T-helper 1 cell treated with Interleukin-12 subunit alpha and Interleukin-12 subunit beta and Interleukin-4 antibody, amounts not matched to agents 30 ng/mL and 1 ng/mL, for 36 hours (primary cell): ENCODE measurements at regions not wholly inside any gene's neighbourhood (a gene's known extent, or its start where the extent isn't known, plus 50 kb on each side); places are given as distances from the start of the nearest gene placed in this dataset.

Source experiments
- intact Hi-C: fragments of 100-400 bp; cut with micrococcal nuclease; formaldehyde crosslinking; loops from one replicate; pipeline ENCODE4 v1.15.1; 2024

DNA sequence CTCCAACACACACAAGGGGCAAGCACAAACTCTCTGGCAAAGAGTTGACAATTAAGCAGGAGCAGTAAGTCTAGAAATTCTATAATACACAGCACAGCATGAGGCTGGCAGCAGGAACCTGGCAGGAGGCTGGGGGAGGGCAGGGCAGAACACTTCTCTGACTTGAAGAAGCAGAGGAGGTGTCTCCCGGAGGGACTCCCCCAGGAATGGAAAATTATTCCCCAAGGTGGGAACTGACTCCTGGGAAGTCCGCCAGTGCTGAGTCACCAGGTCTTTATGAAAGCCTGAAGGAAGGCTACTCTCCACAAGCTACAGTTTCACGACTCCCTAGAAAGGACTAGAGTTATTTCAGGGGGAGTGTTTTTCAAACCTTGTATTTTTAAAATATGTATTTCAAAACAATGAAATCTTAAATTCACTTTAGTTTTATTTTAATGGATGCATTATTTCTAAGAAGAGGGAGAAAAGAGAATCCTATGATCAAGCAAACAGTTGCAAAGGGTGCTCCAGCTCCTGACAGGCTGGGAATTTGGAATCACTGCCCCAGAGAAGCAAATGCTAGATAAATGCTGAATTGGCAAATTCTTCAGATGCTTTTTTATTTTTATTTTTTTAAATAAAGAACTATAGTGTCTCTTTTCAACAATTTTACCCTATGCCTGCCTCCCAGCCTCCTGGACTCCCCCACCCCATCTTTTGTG is 192.8 kb downstream of the LY86 start:
- intact Hi-C loops: no loop called here

DNA sequence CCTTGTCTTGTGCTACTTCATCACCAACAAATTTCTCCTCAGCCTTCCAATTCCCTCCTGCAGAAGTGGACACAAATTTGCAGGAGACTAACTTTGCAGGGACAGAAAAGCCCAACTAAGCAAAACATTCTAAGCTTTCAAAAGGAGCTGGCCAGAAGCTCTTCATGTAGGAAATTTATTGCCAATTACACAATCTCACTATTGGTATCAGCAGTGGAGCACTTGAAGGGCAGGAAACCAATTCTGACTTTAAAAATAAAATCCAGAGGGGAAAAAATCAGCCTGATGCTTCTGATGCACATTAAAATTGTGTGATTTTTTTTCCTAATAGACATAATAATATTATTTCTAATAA is 193.3 kb downstream of the LY86 start:
- intact Hi-C loops: no loop called here

DNA sequence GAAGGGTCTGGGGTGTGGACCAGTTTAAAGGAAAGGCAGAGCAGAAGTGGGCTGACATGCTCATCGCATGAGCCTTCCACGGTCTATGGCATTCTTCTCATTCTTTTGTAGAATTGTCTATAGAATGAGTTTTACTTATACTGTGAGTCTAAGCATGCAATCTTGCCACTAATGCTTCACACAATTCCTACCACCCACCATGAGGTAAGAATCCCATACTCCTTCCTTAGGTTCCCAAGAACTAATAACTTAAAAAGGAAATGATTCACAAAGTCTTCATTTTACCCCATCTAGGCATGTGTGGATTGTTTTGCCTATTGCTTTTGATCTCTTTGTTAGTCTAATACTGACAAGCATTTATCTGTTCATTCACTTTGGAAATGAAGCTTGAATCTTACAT is 195.2 kb downstream of the LY86 start:
- intact Hi-C loops: no loop called here

DNA sequence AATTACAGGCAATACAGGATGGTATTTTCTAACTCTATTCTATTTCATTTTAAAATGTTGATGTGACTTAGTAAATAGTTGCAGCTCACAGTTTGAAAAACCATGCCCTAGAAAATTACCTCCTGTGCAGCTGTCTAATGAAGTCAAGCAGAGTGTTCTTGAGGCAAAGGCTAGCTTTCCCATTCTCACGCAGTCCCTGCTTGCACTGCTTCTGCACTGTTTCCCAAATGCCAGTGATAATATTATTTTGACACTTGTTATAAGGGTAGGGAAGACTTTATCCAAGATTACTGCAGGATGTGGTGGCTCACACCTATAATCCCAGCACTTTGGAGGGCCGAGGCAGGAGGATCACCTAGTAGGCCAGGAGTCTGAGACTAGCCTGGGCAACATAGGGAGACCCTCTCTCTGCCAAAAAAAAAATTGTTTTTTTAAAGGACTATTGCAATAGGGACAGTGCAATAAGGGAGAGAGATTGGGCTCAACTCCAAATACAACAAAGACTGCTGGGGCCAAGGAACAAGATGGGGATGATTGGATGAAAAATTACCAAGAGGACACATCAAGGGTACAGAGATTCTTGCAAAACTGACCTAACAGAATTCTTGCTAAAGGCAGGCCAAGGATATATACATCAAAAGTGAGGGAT is 196.1 kb downstream of the LY86 start:
- intact Hi-C loops: no loop called here

DNA sequence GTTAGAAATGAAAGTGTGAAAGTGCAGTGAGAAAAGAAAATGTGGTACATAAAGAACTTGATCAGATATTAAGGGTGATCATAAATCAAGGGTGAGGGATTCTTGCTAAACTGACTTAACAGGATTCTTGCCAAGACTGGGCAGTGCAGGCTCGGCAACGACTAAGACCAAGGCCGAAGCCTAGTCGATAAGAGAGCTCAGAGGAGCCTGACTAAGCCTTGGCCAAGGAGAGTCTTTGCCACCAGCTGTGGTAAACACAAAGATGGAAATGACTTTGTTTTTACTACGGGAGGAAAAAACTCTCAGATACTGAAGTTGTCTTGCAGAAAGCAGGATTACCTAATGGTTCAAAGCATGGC is 196.6 kb downstream of the LY86 start:
- intact Hi-C loops: no loop called here

DNA sequence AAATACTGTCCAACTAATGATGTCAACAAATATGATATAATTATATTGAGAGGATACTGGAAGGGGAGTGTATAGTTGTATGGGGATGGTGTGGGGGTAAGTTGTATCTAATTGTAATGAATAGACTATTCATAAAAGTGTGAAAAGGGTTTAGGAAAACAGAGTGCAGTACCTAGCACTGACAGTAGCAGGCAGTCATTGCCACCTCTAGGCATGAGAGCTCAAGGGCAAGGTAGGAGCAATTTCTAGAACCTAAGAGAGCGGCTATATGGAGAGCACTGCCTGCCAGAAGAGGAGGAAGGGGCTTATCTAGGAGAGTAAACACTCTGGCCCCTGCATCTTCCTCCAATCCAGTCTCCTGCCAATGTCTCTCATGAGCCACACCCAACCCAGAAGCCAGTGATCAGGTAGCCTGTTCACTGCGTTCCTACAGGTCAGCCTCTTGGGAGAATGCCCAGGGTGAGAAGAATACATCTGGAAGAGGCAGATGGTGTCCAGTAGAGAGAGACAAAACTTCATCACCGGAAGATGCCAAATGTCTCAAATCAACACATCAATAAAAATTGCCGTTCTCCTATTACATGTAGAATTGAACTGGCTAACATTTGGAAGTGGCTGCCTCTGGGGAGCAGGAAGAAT is 200.0 kb downstream of the LY86 start:
- intact Hi-C loops: loop anchor here (1.0 to 2.0 kb wide), 3 partner anchors 112 to 455 kb away; no protein-coding TSS in a partner anchor

DNA sequence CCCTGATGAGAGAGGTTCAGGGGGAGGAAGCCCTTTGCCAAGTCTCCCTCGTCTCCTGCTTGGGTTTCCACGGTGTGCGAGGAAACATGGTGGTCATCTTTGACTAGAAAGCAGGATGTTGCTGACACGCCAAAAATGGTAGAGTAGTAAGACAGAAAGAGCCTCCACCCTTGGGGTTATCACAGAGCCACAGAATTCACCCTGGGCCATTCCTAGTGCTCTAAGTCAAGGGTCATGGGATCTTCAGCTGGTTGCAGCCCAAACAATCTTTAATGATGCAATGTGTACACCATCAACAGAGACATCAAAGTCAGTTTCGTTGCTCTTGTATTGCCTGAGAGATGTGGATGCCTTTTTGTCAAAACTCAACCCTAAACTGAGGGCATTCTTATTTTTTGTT is 201.9 kb downstream of the LY86 start:
- intact Hi-C loops: loop anchor here (10.0 kb wide), 1 partner anchor 284 kb away; no protein-coding TSS in a partner anchor

DNA sequence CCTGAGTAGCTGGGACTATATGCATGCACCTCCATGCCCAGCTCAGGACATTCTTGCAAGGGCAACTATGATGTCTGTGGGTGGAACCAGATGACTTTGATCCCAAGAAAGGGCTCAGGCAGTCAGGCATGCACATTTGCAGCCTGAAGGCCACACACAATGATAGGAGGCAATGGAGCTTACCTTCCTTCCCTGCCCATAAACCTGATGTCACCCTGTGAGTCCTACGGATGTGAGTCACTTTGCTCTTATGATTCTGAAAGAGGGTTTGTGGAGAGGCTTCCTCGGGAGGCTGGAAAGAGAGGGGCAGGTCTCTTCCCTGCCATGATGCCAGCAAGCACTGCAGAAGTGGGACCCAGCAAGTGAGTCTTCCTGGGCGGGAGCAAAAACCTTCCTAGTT is 202.4 kb downstream of the LY86 start:
- intact Hi-C loops: loop anchor here (10.0 kb wide), 1 partner anchor 284 kb away; no protein-coding TSS in a partner anchor

DNA sequence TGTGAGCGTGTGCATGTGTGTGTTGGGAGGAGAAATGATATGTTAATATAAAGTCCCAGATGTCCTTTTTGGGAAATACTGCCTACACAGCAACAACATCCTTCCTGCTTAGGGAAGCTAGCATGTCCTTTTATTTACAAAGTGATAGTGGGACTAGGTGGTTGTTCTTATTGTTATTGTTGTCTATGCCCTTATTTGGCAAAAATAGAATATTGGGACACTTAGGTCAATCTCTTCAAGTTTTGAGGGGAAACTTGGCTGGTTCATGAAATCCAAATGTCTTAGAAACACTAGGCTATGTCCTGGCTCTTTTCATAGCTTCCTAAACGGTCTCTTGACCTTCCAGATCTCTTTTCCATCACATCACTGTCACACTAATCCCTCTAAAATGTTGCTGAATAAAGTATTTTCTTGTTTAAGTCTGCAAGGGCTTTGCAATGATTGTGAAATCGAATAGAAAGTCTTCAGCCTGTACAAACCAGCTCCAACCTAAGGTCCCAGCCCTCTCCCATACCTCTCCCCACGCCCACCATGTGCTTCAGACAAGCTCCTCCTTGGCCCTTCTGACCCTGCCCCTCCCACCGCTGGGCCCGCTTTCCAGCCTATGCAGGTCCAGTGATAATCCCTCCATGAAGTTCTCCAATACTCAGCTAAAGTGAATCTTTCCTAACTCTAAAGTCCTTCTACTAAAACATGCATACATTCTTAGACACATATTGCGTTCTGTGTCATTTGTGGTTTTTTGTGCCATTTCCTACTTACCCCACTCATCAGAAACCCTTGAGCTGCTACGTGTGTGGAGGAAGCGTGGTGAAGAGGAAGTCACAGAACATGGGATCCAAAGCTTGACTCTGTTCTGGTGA is 205.1 kb downstream of the LY86 start:
- intact Hi-C loops: loop anchor here (10.0 kb wide), 1 partner anchor 281 kb away; no protein-coding TSS in a partner anchor

DNA sequence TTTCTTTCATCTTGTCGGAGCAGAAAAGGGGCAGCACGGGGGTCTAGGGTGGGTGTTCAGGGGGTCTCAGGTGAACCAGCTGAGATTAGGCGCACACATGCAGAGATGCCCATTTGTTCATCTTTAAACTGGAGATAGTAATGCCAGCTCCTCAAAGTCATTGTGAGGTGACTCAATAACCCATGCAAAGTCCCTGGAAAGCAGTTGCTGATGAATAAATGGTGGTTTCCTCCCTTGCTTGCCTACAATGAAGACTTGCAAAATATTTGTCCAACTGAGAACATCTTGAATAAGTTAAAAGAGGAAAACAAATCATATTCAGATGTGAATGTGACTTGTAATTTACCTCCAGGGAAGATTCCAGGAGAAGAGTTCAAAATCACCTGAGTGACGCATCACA is 206.9 kb downstream of the LY86 start:
- intact Hi-C loops: loop anchor here (5.0 to 10.0 kb wide), 2 partner anchors 279 to 342 kb away; no protein-coding TSS in a partner anchor

DNA sequence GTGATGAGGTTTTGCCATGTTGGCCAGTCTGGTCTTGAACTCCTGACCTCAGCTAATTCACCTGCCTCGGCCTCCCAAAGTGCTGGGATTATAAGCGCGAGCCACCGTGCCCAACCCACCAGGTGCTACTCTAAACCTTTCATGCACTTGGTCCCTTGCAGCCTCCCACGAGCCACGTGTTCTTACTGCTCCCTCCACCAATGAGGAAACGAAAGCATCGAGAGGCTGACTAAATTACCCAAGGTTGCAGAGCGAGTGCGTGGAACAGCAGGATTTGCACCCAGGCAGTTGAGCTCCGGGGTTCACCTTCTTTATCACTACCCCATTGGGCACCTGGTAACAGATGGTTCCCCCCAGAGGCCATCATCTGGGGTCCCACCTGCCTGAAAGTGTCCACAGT is 208.3 kb downstream of the LY86 start:
- intact Hi-C loops: loop anchor here (5.0 to 10.0 kb wide), 2 partner anchors 278 to 340 kb away; no protein-coding TSS in a partner anchor

DNA sequence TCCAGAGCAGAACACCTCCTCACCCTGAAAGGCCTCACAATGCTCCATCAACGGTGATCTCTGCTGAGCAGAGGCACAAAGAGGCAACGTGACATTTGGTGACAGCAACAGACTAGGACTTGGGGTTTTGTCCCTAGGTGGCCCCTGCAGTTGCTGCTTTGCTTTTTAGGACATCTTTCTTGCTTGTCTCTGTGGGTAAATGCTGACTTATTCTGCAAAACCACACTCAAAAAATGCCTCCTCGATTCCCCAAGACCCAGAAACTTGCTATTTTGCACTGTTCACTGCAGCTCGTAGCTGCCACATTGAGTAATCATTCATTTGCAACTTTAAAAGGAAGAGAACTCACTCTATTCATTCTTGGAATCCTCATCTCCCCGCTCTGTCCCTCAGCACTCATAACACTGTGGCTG is 209.9 kb downstream of the LY86 start:
- intact Hi-C loops: loop anchor here (1.0 to 10.0 kb wide), 4 partner anchors 120 to 339 kb away; no protein-coding TSS in a partner anchor

DNA sequence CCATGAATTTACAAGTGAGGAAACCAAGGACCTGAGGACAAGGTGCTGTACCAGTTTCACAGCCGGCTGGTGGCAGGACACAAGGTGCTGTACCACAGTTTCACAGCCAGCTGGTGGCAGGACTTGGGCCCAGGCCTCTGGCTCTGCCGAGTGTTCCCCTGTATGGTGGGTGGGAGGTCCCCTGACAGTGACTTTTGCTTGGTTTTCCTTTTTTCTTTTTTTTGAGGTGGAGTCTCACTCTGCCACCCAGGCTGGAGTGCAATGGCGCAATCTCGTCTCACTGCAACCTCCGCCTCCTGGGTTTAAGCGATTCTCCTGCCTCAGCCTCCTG is 212.4 kb downstream of the LY86 start:
- intact Hi-C loops: no loop called here

DNA sequence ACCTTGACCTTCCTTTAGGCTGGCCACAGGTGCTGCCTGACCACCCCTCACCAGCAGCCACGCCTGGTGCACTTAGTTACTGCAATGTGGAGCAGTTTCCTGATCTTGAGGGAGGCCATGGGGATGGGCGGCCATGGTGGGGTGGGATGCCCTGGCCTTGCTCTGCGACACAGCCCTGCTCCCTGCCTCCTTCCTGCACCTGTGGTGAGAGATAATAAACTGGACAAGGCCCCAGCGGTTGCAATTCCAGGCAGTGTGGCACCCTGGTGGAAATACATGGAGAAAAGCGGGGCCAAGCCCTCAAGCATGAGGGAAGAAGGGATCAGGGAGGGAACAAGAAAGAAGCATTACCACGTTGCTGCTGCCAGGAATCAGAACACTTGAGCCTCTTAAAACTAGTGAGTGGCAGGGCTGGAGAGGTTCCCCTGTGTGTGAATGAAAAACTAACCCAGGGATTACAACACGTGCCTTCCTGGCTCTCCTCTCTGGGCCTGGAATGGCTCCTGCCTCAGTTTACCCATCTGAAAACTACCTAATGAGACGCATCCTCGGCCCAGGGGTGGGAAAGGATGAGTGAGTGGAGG is 213.2 kb downstream of the LY86 start:
- intact Hi-C loops: no loop called here

DNA sequence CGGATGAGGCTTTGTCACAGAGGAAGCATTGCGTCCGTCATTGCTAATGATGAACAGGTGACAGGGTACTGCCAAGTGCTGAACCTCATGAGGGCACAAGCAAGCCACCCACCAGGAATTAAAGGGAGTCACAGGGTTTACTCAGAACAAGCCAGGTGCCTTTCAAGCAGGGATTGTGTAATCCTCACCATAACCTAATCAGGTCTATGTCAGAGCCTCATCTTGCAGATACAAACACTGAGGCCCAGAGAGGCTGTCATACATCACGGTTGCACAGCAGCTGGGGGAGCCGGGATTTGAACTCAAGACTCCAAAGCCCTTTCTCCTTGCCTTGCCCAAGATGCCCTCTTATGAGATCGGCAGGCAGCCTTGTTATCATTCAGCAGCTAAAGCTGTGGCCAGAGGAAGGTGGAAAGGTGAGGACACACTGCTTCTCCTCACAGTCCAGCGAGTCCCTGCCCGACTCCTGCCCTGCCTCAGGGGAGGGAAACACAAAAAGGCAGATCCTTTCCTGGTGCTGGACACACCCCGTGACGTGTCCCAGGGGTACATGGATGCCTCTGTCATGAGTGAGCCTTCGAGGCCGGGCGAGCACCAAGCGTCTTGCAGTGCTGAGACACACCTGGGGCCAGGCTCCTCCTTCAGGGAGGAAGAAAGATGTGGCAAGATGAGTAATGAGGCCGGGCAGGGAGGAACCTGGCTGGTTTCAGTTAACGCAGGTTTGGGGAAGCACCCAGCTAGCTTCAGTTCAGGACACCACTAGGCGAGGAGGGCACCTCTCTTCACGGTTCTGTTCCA is 214.9 kb downstream of the LY86 start:
- intact Hi-C loops: no loop called here

DNA sequence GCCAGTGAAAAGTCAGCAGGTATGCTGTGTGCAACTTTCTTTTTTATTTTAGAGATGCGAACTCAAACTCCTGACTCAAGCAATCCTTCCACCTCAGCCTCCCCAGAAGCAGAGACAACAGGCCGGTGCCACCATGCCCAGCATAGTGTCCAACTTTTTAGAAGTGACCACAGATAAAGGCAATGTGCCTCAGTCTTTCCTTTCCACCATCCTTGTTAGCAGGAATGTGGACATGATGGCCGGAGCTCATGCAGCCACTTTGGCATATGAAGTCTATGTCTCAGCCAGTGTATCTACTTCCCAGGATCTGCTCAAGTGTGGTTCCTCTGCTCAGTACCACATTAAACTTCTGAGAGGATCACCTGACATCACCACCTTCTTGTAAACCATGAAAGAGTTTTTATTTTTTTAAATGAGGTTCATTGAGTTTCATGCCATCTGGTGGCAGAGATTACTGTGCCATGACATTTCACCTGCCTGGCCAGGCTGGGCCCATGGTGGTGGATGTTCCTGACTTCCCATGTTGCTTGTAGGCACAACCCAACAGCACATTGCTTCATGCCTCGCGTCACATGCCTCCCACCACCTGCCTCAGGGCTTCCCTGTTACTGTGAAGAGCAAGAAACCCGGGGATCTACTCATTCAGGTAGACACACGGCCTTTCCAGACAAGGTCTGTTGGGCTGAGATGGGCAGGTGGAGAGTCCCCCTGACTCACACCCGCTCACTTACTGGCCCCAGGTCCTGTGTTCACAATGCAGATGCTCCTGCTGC is 216.5 kb downstream of the LY86 start:
- intact Hi-C loops: no loop called here

DNA sequence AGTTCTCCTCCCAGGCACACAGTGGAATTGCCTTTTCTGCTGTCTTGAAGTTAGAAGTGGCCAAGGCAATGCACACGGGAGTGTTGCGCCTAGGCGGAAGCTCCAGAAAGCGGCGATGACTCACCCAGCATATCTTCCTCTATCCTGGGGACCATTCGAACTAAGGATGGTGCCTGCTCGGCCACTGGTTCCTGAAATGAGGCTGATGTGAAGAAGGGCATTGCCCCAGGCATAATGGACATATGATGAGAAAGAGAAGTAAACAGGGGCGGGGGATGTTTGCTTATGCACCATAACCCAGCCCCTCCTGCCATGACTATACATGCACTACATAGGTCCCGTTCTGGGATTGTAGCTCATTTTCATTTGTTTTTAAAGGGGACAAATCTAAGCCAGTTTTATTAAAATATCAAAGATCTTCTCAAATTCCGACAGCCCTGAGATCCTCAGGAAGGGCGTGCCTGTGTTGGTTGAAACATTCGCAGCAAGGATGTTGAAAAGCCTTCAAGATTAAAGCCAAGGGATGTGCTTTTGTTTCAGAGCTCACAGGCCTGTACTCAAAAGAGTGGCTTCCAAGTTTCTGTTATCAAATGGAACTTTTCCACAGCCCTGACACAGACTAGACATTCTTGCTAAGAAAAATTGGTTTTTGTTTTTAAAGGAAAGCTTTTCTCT is 218.5 kb downstream of the LY86 start:
- intact Hi-C loops: no loop called here

DNA sequence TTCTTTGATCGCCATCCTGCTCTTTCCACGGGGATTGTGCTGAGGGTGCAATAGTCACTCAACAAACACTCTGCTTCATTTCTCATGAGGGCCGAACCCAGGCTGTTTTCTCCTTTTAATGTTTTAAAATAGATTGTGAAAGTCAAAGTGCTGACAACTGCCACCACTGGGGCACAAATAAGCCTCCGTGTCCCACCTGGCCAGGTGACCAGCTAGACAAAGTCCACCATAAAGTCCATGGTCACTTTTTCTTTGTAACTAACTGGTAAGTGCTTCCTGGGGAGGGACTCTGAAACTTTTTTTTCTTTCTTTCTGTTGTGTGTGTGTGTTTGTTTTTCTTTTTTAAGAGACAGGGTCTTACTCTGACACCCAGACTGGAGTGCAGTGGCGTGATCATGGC is 219.8 kb downstream of the LY86 start:
- intact Hi-C loops: no loop called here

DNA sequence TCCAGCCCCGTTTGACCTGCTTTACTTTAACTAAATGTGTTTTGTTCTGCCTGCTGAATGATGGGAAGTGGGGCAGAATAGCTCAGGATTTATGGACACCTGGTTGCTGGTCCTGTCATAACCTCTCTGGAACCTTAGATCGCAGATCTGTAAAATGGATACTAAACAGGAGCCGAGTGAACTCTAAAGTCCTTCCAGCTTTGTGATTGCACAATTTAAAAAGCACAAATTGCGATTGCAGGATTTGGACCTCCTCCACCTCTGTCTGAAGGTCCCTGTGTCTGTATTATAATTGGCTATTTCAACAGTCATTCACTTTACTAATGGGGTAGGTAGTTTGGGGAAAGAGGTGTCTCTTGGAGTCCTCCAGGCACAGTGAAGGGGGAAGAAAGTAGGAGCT is 220.4 kb downstream of the LY86 start:
- intact Hi-C loops: no loop called here
